ENCODE measurements at regions not wholly inside any gene's neighbourhood (a gene's known extent, or its start where the extent isn't known, plus 50 kb on each side); places are given as distances from the start of the nearest gene placed in this dataset.

DNA sequence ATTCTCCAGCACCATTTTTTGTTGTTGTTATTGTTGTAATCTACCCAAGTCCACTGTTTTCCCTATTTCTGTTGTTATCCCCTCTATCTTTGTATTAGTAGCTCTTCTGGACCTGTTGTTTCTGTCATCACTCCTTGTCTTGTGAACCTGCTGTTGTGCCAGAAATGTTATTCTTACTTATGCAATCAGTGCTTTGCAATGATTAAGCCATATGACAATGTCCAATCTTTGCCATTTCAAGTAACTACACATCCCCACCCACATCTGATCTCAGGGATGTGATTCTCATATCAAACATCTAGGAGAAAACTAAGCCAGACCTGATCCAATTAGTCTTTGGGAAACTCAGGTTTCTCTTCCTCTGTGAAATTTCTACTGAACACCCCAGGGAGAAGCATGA is 472.6 kb upstream of the KLHL1 start:
- TF ChIP-seq RARB (CRISPR knock-in tag; IDR thresholded peaks at IDR 0.05) (no peak), SNAI2 (CRISPR knock-in tag; IDR thresholded peaks at IDR 0.05) (no peak), ZNF565 (CRISPR knock-in tag; conservative IDR thresholded peaks at IDR 0.05; ENCODE audit: low read depth) (no peak), ZC3H10 (CRISPR knock-in tag; IDR thresholded peaks at IDR 0.05) (no peak), CSDC2 (CRISPR knock-in tag; IDR thresholded peaks at IDR 0.05) (no peak)
- TF ChIP-seq, protein P1, sequence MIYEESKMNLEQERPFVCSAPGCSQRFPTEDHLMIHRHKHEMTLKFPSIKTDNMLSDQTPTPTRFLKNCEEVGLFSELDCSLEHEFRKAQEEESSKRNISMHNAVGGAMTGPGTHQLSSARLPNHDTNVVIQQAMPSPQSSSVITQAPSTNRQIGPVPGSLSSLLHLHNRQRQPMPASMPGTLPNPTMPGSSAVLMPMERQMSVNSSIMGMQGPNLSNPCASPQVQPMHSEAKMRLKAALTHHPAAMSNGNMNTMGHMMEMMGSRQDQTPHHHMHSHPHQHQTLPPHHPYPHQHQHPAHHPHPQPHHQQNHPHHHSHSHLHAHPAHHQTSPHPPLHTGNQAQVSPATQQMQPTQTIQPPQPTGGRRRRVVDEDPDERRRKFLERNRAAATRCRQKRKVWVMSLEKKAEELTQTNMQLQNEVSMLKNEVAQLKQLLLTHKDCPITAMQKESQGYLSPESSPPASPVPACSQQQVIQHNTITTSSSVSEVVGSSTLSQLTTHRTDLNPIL (CRISPR knock-in tag; IDR thresholded peaks at IDR 0.05; ENCODE audit: low read depth), result no peak

Data from SK-N-SH treated with all-trans-retinoic acid at 6 μM for 48 hours (cell line).